Activated CD8-positive, alpha-beta memory T cell treated with anti-CD3 and anti-CD28 coated beads, Interleukin-2, amount 50 U/mL, for 4 hours (primary cell): ENCODE measurements at regions not wholly inside any gene's neighbourhood (a gene's known extent, or its start where the extent isn't known, plus 50 kb on each side); places are given as distances from the start of the nearest gene placed in this dataset.

Source experiments
- DNase-seq: peaks from one replicate; pipeline ENCODE4 v3.0.0-alpha.2; 2020

- DNase-seq = no peak
These were observed 897.0 kb upstream of the CELF2 start for GRCh38 chr10:10120671-10121070.

DNA sequence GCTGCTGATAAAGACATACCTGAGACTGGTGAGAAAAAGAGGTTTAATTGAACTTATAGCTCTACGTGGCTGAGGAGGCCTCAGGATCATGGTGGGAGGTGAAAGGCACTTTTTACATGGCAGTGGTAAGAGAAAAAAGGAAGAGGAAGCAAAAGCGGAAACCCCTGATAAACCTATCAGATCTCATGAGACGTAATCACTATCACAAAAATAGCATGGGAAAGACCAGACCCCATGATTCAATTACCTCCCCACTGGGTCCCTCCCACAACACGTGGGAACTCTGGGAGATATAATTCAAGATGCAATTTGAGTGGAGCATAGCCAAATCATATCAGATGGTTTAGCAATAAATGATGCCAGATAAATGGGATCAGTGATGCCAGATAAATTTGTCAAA lies 892.0 kb upstream of the CELF2 start:
- no peak for DNase-seq

DNA sequence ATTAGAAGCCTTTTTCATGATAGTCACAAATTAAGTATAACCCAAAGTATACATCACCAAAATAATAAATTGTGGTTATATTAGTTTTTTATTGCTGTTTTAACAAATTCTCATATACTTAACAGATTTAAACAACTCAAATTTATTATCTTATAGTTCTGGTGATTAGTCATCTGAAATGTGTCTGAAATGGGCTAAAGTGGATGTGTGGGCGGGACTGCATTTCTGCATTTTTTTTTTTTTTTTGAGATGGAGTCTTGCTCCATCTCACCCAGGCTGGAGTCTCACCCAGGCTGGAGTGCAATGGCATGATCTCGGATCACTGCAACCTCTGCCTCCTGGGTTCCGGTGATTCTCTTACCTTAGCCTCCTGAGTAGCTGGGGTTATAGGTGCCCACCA lies 891.5 kb upstream of the CELF2 start:
- DNase-seq = no peak

DNA sequence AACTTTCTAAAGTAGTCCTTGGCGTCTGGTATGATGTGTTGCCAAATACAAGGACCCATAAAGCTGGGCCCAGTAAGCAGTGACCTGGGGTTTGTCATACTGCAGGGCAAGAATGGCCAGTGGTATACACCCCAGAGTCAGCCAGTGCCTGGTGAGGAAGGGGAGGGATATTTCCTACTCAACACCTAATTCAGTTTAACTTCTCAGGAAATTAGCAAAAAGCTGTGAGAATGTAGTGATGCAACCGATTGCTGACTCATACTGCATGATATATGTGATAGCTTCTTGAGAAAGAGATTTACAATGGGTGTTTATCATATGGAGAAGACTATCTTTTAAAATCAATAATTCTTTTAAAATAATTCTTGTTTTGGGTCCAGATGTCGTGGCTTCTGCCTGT lies 889.3 kb upstream of the CELF2 start:
- no peak for DNase-seq

DNA sequence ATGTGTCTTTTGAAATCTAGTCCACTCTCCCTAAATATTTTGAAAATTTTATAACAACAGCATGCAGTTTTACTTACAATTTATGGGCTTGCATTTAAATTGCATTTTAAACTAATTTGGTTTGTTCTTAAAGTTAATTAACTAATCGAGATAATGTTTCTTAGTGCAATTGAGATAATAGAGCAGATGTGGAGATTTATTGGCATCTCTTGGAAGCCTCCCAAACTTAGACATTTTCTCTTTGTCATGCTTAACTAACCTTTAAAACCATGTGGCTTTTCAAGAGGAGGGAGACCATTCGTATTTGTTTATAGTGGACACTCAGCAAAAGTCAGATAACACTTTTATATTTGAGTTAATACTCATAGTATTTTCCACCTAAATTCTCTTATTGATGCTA lies 887.0 kb upstream of the CELF2 start:
- DNase-seq = no peak

GRCh38 chr10:10132009-10132408 lies 885.7 kb upstream of the CELF2 start:
- DNase-seq = no peak

DNA sequence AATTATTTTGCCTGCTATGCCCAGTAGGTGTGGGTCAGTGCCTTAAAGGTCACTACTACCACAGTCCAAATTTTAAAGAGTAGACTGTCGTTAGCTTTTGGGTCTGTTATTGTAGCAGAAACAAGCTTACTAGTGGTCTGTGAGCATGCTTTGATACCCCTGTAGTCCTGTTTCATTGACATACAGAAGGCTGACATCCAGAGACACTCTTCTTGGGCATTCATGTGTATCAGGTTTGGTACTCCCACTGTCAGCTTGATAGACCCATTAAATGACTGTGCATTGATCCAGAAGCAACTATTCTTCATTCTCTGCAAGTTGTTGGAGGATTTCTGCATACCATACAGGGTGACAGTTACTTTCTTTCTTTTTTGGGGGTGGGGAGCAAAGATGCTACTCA lies 884.4 kb upstream of the CELF2 start:
- DNase-seq = no peak

GRCh38 chr10:10138685-10139084 lies 879.0 kb upstream of the CELF2 start:
- DNase-seq = no peak

GRCh38 chr10:10141782-10142382 lies 875.8 kb upstream of the CELF2 start:
- DNase-seq = no peak

DNA sequence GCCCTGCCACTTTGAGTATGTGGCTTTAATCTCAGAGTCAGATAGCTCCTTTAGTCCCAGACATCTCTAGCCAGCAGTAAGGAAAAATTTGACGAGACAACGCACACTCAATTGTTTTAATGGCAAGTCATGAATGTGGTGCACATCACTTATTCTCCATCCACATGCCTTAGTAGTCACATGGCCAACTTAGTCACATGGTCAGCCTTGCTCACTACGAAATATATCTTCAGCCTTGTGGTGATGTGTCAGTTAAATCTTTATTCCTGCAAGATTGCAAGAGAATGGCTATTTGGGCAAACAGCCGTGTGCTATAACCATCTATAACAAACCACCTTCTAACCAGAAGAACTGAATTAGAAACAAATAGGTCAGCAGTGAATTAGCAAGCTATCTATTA lies 871.1 kb upstream of the CELF2 start:
- no peak for DNase-seq

GRCh38 chr10:10149899-10150298 lies 867.8 kb upstream of the CELF2 start:
- no peak for DNase-seq

DNA sequence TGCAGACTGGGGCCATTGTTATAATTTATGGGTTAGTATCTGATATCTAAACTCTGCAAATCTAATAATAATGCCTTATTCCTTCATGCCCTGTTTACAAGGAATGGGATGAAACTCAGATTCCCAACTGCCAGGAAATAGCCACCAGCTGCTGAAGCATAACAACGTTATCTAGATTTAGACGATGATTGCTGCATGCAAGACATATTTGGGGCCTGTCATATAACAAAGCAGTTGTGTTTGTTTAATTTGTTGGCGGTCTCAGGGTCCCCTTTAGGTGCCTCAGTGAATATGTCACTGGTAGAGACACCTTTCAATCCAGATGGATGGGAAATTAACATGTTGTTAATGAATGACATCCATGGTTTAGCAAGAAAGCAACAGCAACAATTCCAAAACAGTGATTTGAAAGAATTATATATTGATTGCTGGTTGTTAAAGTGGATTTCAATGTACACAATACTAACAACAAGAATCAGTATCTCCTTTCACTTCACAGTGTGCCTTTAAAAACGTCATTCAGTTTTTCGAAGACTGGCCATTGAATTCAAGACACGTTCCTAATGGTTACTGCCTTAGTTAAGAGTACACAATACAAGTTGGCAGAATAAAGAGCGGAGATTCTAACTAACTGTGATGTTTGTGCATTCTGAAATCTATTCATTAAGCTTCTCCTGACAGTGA lies 860.6 kb upstream of the CELF2 start:
- no peak for DNase-seq

- DNase-seq = no peak
These were observed 856.8 kb upstream of the CELF2 start for GRCh38 chr10:10160821-10161312.

DNA sequence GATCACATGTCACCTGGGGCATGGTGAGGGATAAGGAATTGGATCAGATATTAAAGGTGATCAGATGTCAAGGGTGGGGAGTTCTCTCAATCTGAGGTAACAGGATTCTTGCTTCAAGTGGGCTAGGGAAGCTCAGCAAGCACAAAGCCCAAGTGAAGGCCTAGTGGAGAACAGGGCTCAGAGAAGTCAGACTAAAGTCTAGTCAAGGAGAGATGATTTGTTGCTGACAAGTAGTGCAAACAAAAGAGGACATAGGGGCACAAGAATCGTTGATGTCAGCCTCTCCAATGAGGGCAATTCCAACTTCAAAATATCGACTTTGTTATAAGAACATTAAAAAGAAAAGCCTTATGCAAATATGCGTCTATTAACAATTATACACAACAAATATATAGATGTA lies 852.8 kb upstream of the CELF2 start:
- DNase-seq = no peak

GRCh38 chr10:10165415-10165814 lies 852.3 kb upstream of the CELF2 start:
- no peak for DNase-seq

DNA sequence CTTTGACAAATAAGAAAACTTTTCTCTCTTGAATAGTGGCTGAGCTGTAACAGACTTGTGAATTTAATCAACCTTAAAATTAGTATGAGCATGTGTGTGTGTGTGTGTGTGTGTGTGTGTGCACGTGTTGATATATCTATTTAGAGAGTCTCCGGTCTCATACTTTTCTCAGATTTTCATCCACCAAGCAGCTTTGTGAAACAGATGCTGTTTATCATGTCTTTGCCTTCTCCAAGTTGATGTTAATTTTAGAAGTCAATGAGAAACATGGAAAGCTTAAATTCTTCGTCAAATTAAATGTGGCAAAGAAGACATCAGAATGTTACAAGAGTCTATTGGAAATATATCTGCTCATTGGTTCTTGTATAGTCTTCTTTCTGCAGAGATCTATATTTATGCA lies 839.2 kb upstream of the CELF2 start:
- no peak for DNase-seq

DNA sequence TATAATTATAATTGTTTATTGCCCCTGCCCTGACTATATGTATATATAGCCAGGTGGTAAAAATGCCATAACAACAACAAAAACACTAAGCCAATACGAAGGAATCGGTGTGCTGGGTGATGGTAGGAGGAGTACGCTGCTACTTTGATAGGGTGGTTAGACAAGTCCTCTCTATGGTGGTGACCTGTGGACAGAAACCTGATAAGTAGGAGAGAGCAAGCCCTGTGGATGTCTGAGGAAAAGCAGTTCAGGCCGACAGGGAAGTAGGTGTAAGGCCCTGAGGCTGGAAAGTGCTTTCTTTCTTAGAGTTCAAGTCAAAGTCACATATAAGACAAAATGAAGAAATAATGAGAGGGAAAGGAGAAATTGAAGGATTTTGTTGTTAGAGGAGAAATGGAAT lies 823.8 kb upstream of the CELF2 start:
- no peak for DNase-seq

DNA sequence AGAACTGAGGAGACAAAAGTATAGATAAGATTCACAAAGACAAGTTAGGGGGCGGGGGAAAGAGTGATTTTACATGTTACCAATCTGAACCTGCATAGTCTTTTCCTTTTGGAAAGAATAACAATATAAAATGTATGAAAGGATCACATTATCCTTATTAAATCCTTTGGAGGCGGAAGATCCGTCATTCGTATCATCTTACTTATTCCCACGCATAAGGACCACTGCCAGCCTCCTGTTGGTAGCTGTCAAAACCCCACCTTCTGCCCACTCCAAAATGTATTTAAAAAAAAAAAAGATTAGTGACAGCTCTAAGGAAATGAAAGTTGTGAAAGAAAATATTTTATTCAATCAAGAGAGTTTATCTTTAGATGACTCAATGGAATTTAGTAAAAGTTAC lies 821.0 kb upstream of the CELF2 start:
- no peak for DNase-seq

GRCh38 chr10:10197423-10197822 lies 820.2 kb upstream of the CELF2 start:
- DNase-seq = no peak

GRCh38 chr10:10198363-10198762 lies 819.3 kb upstream of the CELF2 start:
- DNase-seq = no peak

- no peak for DNase-seq
These were observed 813.3 kb upstream of the CELF2 start for GRCh38 chr10:10204415-10204814.

GRCh38 chr10:10205906-10206305 lies 811.8 kb upstream of the CELF2 start:
- no peak for DNase-seq

- DNase-seq = no peak
These were observed 810.1 kb upstream of the CELF2 start for GRCh38 chr10:10207538-10207937.

DNA sequence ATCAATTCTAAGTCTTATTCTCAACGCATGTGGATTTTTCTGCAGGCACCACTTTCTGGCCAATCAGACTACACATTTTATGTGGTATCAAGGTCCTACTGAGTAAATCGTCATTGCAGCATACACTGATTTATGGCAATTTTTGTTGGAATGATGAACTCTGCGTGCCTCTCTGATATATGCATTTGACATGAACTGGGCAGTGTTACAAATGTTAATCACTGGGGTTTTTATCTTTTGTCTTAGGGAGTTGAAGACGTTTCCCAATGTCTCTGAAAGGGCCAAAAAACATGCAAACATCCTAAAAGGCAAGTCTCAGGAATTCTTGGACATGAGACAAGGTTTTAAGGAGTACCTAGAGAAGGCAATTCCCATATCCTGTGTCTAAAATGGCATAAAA lies 809.5 kb upstream of the CELF2 start:
- DNase-seq = no peak

- DNase-seq = no peak
These were observed 808.5 kb upstream of the CELF2 start for GRCh38 chr10:10209167-10209566.
